Right lobe of liver (tissue), 4 donors: ENCODE measurements at regions not wholly inside any gene's neighbourhood (a gene's known extent, or its start where the extent isn't known, plus 50 kb on each side); places are given as distances from the start of the nearest gene placed in this dataset.

Source experiments
- CTCF ChIP-seq, 4 donors: fragments of 200-600 bp in 3 of 4; fragments of 450-650 bp in 1 of 4; IDR thresholded peaks; one replicate each; pipeline versions ENCODE4 v1.5.1 to v1.8.0; 2016 to 2022; ENCODE audit warnings: antibody characterized with exemption in 4 of 4, mild to moderate bottlenecking in 2 of 4
- POLR2A ChIP-seq: fragments of 450-650 bp; IDR thresholded peaks from one replicate; pipeline ENCODE4 v1.6.1; 2017; ENCODE audit warnings: antibody characterized with exemption, mild to moderate bottlenecking
- donor health status: DM: no; HTN: no; CAD: no.
- donor health status: DM: no; HTN: no; CAD: no.
- donor health status: DM: no; HTN: yes; CAD: no.

- TF ChIP-seq POLR2A = no peak
- no peak for TF ChIP-seq CTCF (IDR thresholded peaks at IDR 0.05)
These were observed 307.1 kb downstream of the TLE1 start for GRCh38 chr9:81382281-81382680.
